SK-N-SH (cell line): ENCODE measurements at regions not wholly inside any gene's neighbourhood (a gene's known extent, or its start where the extent isn't known, plus 50 kb on each side); places are given as distances from the start of the nearest gene placed in this dataset.

ENCODE experiments used
- CTCF ChIA-PET: fragments of 300-600, 350-600 bp; formaldehyde crosslinking; extraction: SDS; loops from one replicate; lab custom pipeline; 2021; lab: Yijun Ruan, JAX
- POLR2A ChIA-PET: fragments of 350-600 bp; sonication (Branson Sonifier 250); formaldehyde crosslinking; extraction: SDS; loops from one replicate; lab custom pipeline; 2020; ENCODE audit warnings: antibody characterized with exemption, inconsistent platforms; lab: Yijun Ruan, JAX
- DNase-seq: peaks from one replicate; pipeline ENCODE4 v3.0.0; 2012
- H2AFZ ChIP-seq: fragments of 200-600 bp; sonication (generic); 2 replicates; pipeline ENCODE4 v1.8.1; 2016; ENCODE audit warnings: antibody characterized with exemption, mild to moderate bottlenecking, low read depth
- H3F3A ChIP-seq: fragments of 200-600 bp; sonication (generic); replicated peaks from 2 replicates; pipeline ENCODE3; 2016; ENCODE audit warnings: antibody characterized with exemption, mild to moderate bottlenecking; ENCODE audit not compliant: insufficient read depth
- H3K27ac ChIP-seq, 2 experiments: fragments of 200-500 bp in 1 of 2; fragments of 200-600 bp in 1 of 2; sonication (Bioruptor generic) in 1 of 2; sonication (generic), shearing (Covaris generic) in 1 of 2; 2 replicates each; pipeline versions ENCODE4 v1.5.1 to v1.6.1; 2014 to 2016; ENCODE audit warnings: low read depth in 2 of 2, inconsistent platforms in 1 of 2, low read length in 1 of 2, mild to moderate bottlenecking in 1 of 2, mixed read lengths in 1 of 2
- H3K27me3 ChIP-seq: fragments of 200-600 bp; sonication (generic), shearing (Covaris generic); 2 replicates; pipeline ENCODE4 v1.6.1; 2016; ENCODE audit warnings: mixed run types; ENCODE audit not compliant: insufficient read depth
- H3K36me3 ChIP-seq, 2 experiments: fragments of 200-500 bp in 1 of 2; fragments of 200-600 bp in 1 of 2; sonication (Bioruptor generic) in 1 of 2; sonication (generic) in 1 of 2; replicated peaks in 1 of 2; 2 replicates each; pipeline versions ENCODE3 to v1.5.1; 2014 to 2016; ENCODE audit warnings: low read length in 1 of 2, mild to moderate bottlenecking in 1 of 2; ENCODE audit not compliant: insufficient read depth in 2 of 2, control insufficient read depth in 1 of 2
- H3K4me1 ChIP-seq, 2 experiments: fragments of 200-500 bp in 1 of 2; fragments of 200-600 bp in 1 of 2; sonication (Bioruptor generic) in 1 of 2; sonication (generic), shearing (Covaris generic) in 1 of 2; 2 replicates each; pipeline versions ENCODE4 v1.5.1 to v1.6.1; 2014 to 2016; ENCODE audit warnings: low read depth in 1 of 2, low read length in 1 of 2, mixed run types in 1 of 2; ENCODE audit not compliant: insufficient read depth in 2 of 2, control insufficient read depth in 1 of 2
- H3K4me2 ChIP-seq: fragments of 200-600 bp; sonication (generic), shearing (Covaris generic); 2 replicates; pipeline ENCODE4 v1.6.1; 2017; ENCODE audit warnings: mixed run types
- H3K4me3 ChIP-seq, 2 experiments: fragments of 200-500 bp in 1 of 2; fragments of 200-600 bp in 1 of 2; sonication (Bioruptor generic) in 1 of 2; sonication (generic), shearing (Covaris generic) in 1 of 2; 2 replicates each; pipeline versions ENCODE4 v1.5.1 to v1.8.1; 2014 to 2016; ENCODE audit warnings: low read depth in 2 of 2, inconsistent platforms in 1 of 2, low read length in 1 of 2, mild to moderate bottlenecking in 1 of 2, mixed read lengths in 1 of 2, moderate library complexity in 1 of 2
- H3K79me2 ChIP-seq: fragments of 200-600 bp; sonication (generic); 2 replicates; pipeline ENCODE4 v1.8.1; 2017; ENCODE audit warnings: mild to moderate bottlenecking; ENCODE audit not compliant: insufficient read depth
- H3K9ac ChIP-seq: fragments of 200-600 bp; sonication (generic); 2 replicates; pipeline ENCODE4 v1.6.1; 2017; ENCODE audit warnings: mixed run types
- H3K9me2 ChIP-seq: fragments of 200-600 bp; sonication (generic); 2 replicates; pipeline ENCODE4 v1.6.1; 2017; ENCODE audit warnings: mixed run types
- H3K9me3 ChIP-seq: fragments of 200-600 bp; sonication (generic); 2 replicates; pipeline ENCODE4 v1.6.1; 2017; ENCODE audit warnings: mixed run types, mild to moderate bottlenecking, moderate library complexity
- H4K20me1 ChIP-seq: fragments of 200-600 bp; sonication (generic); 2 replicates; pipeline ENCODE4 v1.6.1; 2017; ENCODE audit warnings: mild to moderate bottlenecking, mixed run types; ENCODE audit not compliant: insufficient read depth
- ELF1 ChIP-seq: IDR thresholded peaks from 2 replicates; pipeline ENCODE4 v1.4.0; 2012
- EP300 ChIP-seq, 2 experiments: IDR thresholded peaks; 2 replicates each; pipeline versions ENCODE4 v1.4.0 to v1.6.1; 2012; ENCODE audit warnings: borderline replicate concordance in 1 of 2, low read depth in 1 of 2, low read length in 1 of 2
- EZH2phosphoT487 ChIP-seq: fragments of 200-600 bp; sonication (generic); IDR thresholded peaks from 2 replicates; pipeline ENCODE4 v1.6.1; 2017; ENCODE audit warnings: low read depth, mixed run types, mild to moderate bottlenecking, antibody characterized with exemption, moderate library complexity, borderline replicate concordance
- FOXJ3 ChIP-seq: sonication (generic); formaldehyde crosslinking; IDR thresholded peaks from 2 replicates; pipeline ENCODE4 v1.5.1; 2020; ENCODE audit warnings: mild to moderate bottlenecking, missing genetic modification reagents
- FOXM1 ChIP-seq: IDR thresholded peaks from 2 replicates; pipeline ENCODE4 v1.4.0; 2012; ENCODE audit warnings: low read depth, mild to moderate bottlenecking
- GABPA ChIP-seq: IDR thresholded peaks from 2 replicates; pipeline ENCODE4 v1.4.0; 2012; ENCODE audit warnings: low read depth, mild to moderate bottlenecking
- IRF3 ChIP-seq: fragments of 150-350 bp; IDR thresholded peaks from 2 replicates; pipeline ENCODE4 v1.6.1; 2016; ENCODE audit warnings: mild to moderate bottlenecking, low read depth, low read length
- JUND ChIP-seq: IDR thresholded peaks from 2 replicates; pipeline ENCODE4 v1.4.0; 2012
- MAX ChIP-seq: IDR thresholded peaks from 2 replicates; pipeline ENCODE4 v1.4.0; 2012; ENCODE audit warnings: low read depth
- MEF2A ChIP-seq: IDR thresholded peaks from 2 replicates; pipeline ENCODE4 v1.4.0; 2012; ENCODE audit warnings: low read depth, borderline replicate concordance
- MXI1 ChIP-seq: IDR thresholded peaks from 2 replicates; pipeline ENCODE4 v1.6.1; 2012; ENCODE audit warnings: mild to moderate bottlenecking, low read depth, low read length, improper control_type of control experiment
- NRF1 ChIP-seq: IDR thresholded peaks from 2 replicates; pipeline ENCODE4 v1.6.1; 2012; ENCODE audit warnings: low read depth, mild to moderate bottlenecking, low read length
- PBX3 ChIP-seq: IDR thresholded peaks from 2 replicates; pipeline ENCODE4; 2012
- RAD21 ChIP-seq: IDR thresholded peaks from 2 replicates; pipeline ENCODE4 v1.6.1; 2012; ENCODE audit warnings: mild to moderate bottlenecking, low read length
- RCOR1 ChIP-seq: fragments of 150-350 bp; IDR thresholded peaks from 2 replicates; pipeline ENCODE4 v1.6.1; 2017; ENCODE audit warnings: antibody characterized with exemption, low read length
- SIN3A ChIP-seq: IDR thresholded peaks from 2 replicates; pipeline ENCODE4 v1.6.1; 2012; ENCODE audit warnings: low read depth, mild to moderate bottlenecking, low read length, moderate library complexity, borderline replicate concordance
- SMC3 ChIP-seq: IDR thresholded peaks from 2 replicates; pipeline ENCODE4 v1.6.1; 2012; ENCODE audit warnings: low read depth, low read length, improper control_type of control experiment
- TAF1 ChIP-seq: IDR thresholded peaks from 2 replicates; pipeline ENCODE4 v1.6.1; 2012; ENCODE audit warnings: low read depth, mild to moderate bottlenecking, low read length, moderate library complexity, borderline replicate concordance
- USF1 ChIP-seq: IDR thresholded peaks from 2 replicates; pipeline ENCODE4 v1.4.0; 2012; ENCODE audit warnings: low read depth, borderline replicate concordance
- YY1 ChIP-seq: IDR thresholded peaks from 2 replicates; pipeline ENCODE4 v1.4.0; 2012; ENCODE audit warnings: low read depth, mild to moderate bottlenecking
- WGBS: methylation state at CpG from one replicate; pipeline ENCODE4 v1.1.6; 2017; ENCODE audit warnings: low lambda C conversion rate; 5-methylcytosine and 5-hydroxymethylcytosine counted together
- TF ChIP-seq, protein P1 (sequence below): fragments of 150-350 bp; IDR thresholded peaks from 2 replicates; pipeline ENCODE4 v1.6.1; 2017; ENCODE audit warnings: antibody characterized with exemption, low read length, low read depth, borderline replicate concordance

DNA sequence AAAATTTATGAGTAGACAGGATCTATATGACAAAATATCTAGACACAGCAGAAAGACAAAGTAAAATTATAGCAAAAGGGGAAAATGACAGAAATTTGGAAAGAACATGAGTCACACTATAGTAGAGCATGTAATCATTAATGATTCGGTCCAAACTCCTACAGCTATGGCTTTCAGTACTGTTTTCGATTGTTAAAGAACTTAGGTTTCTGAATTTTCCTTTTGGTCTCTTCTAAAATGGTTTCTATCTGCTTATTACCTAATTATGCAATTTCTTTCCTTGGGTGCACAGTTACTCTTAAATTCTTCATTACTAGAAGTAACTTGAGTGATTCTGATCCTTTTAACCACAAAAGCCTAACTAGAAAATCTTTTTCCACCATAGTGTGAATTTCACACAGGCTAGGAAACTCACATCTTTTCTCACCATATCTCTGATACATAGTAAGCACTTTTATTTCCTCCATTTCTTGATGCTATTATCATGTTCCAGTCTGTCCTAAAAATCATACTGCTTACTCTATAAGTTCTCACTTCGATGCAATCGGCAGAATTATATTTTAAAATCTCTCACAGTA lies 1101.4 kb downstream of the PCDH9 start:
- Histone ChIP-seq H3K9me2 (no peaks in the 10 kb centered on the region; the same call in 1 of the 2 replicates), H3K27me3 (no peaks in the 10 kb centered on the region), H3K79me2 (no peaks in the 10 kb centered on the region), H3K4me1 (no peaks in the 10 kb centered on the region), H3K4me2 (no peak overlapping the region), H3K9me3 (no peaks in the 10 kb centered on the region; the same call in 1 of the 2 replicates), H3K4me3 (no peak overlapping the region), H2AFZ (no peak overlapping the region), H3F3A (peaks cover 6% of the 10 kb centered on the region), H3K9ac (no peak overlapping the region), H3K36me3 (no peaks in the 10 kb centered on the region), H4K20me1 (no peaks in the 10 kb centered on the region), H3K27ac (no peak overlapping the region)
- ChIA-PET POLR2A (no interaction called here), CTCF (no interaction called here)
- DNase-seq = no peak
- 90% methylated on average over 4 of the region's 4 CpGs for WGBS
- TF ChIP-seq ELF1 (no peak), SMC3 (no peak), FOXJ3 (CRISPR knock-in tag) (no peak), EZH2phosphoT487 (no peak), RCOR1 (no peak), JUND (no peak), YY1 (no peak)

DNA sequence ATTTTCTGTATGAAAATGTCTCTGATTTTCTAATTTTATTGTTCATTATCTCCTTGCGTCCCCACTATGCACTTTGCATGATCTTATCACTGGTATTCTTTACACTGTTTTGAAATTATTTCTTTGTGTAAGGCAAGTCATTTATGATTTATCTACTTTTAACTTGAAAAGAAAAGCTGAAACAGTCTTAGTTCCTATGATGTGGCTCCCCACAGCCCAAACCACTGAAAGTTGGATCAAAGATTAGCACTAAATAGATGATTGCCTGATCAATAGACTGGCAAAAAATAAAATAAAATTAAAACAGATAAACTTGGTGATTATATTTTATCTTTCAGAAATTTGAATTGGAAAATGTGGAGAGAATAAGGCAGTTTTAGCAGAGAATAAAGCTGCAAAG lies 1101.9 kb downstream of the PCDH9 start:
- no peaks in the 10 kb centered on the region for H3K4me1 ChIP-seq
- no peak overlapping the region for H3K4me2 ChIP-seq
- H3K27ac ChIP-seq = no peak overlapping the region
- TF ChIP-seq, protein P1, sequence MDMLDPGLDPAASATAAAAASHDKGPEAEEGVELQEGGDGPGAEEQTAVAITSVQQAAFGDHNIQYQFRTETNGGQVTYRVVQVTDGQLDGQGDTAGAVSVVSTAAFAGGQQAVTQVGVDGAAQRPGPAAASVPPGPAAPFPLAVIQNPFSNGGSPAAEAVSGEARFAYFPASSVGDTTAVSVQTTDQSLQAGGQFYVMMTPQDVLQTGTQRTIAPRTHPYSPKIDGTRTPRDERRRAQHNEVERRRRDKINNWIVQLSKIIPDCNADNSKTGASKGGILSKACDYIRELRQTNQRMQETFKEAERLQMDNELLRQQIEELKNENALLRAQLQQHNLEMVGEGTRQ = no peak
- no peak for TF ChIP-seq FOXM1
- no peak for TF ChIP-seq RAD21
- no peak for TF ChIP-seq SIN3A
- TF ChIP-seq MEF2A = no peak
- no peak for TF ChIP-seq RCOR1
- no peak for TF ChIP-seq NRF1
- no peak for TF ChIP-seq JUND
- TF ChIP-seq IRF3 = no peak
- no peak for TF ChIP-seq MXI1
- TF ChIP-seq EZH2phosphoT487 = no peak
- TF ChIP-seq TAF1 = no peak
- TF ChIP-seq EP300 (IDR thresholded peaks at IDR 0.05; ENCODE audit: borderline replicate concordance in 1 of 2, low read depth in 1 of 2, low read length in 1 of 2) = no peak
- TF ChIP-seq YY1 = no peak
- TF ChIP-seq USF1 = no peak
- TF ChIP-seq GABPA = no peak
- no peak for TF ChIP-seq PBX3
- TF ChIP-seq MAX = no peak
- no peak for TF ChIP-seq ELF1
- WGBS = 94% methylated on average over 1 of the region's 1 CpG
- H3K4me3 ChIP-seq = no peak overlapping the region
- H3K36me3 ChIP-seq = no peaks in the 10 kb centered on the region
- H3K9me2 ChIP-seq = no peaks in the 10 kb centered on the region; the same call in 1 of the 2 replicates
- ChIA-PET POLR2A (no interaction called here), CTCF (no interaction called here)
- no peak overlapping the region for H2AFZ ChIP-seq
- H3K79me2 ChIP-seq = no peaks in the 10 kb centered on the region
- DNase-seq = no peak
- peaks cover 6% of the 10 kb centered on the region for H3F3A ChIP-seq
- no peaks in the 10 kb centered on the region for H3K27me3 ChIP-seq
- H4K20me1 ChIP-seq = no peaks in the 10 kb centered on the region
- H3K9ac ChIP-seq = no peak overlapping the region
- H3K9me3 ChIP-seq = no peaks in the 10 kb centered on the region; the same call in 1 of the 2 replicates
